Neural cell (in vitro differentiated cells): ENCODE measurements at regions not wholly inside any gene's neighbourhood (a gene's known extent, or its start where the extent isn't known, plus 50 kb on each side); places are given as distances from the start of the nearest gene placed in this dataset.

ENCODE experiments used
- H2AFZ ChIP-seq: fragments of 200-600, 300-800 bp; sonication (generic), shearing (Covaris generic); 2 replicates; pipeline ENCODE4 v1.6.0; 2014; ENCODE audit warnings: low read depth, mild to moderate bottlenecking, antibody characterized with exemption, low read length, moderate library complexity
- H3F3A ChIP-seq: fragments of 200-600 bp; shearing (Covaris generic); 2 replicates; pipeline ENCODE4 v1.6.1; 2016; ENCODE audit warnings: mild to moderate bottlenecking, moderate library complexity, mixed read lengths, antibody characterized with exemption, low read length; ENCODE audit not compliant: insufficient read depth, poor library complexity, severe bottlenecking
- H3K27ac ChIP-seq: fragments of 200-600, 300-800 bp; sonication (generic), shearing (Covaris generic); 2 replicates; pipeline ENCODE4 v1.5.1; 2014; ENCODE audit warnings: mild to moderate bottlenecking, low read length, moderate library complexity
- H3K27me3 ChIP-seq: fragments of 300-800, 200-600 bp; sonication (generic), shearing (Covaris generic); 2 replicates; pipeline ENCODE4 v1.6.0; 2014; ENCODE audit warnings: mild to moderate bottlenecking, low read depth, low read length, moderate library complexity; ENCODE audit not compliant: insufficient read depth
- H3K36me3 ChIP-seq: fragments of 300-800, 200-600 bp; sonication (generic), shearing (Covaris generic); 2 replicates; pipeline ENCODE4 v1.5.1; 2014; ENCODE audit warnings: mild to moderate bottlenecking, antibody characterized with exemption, low read length, moderate library complexity; ENCODE audit not compliant: insufficient read depth
- H3K4me2 ChIP-seq: fragments of 300-800, 200-600 bp; sonication (generic), shearing (Covaris generic); 2 replicates; pipeline ENCODE4 v1.6.0; 2014; ENCODE audit warnings: mild to moderate bottlenecking, low read length
- H3K4me3 ChIP-seq: fragments of 300-800, 200-600 bp; sonication (generic), shearing (Covaris generic); 2 replicates; pipeline ENCODE4 v1.5.1; 2014; ENCODE audit warnings: mild to moderate bottlenecking, low read length, moderate library complexity
- H3K79me2 ChIP-seq: fragments of 200-600 bp; shearing (Covaris generic); replicated peaks from 2 replicates; pipeline ENCODE4 v1.6.0; 2014; ENCODE audit warnings: mild to moderate bottlenecking, low read length, moderate library complexity; ENCODE audit not compliant: insufficient read depth
- H3K9ac ChIP-seq: fragments of 300-800, 200-600 bp; sonication (generic), shearing (Covaris generic); 2 replicates; pipeline ENCODE4 v1.6.1; 2016; ENCODE audit warnings: mild to moderate bottlenecking, low read length, mixed read lengths
- H3K9me2 ChIP-seq: fragments of 200-600 bp; shearing (Covaris generic); 2 replicates; pipeline ENCODE4 v1.6.1; 2016; ENCODE audit warnings: mild to moderate bottlenecking, low read length, mixed read lengths; ENCODE audit not compliant: insufficient read depth
- H3K9me3 ChIP-seq: fragments of 200-600, 300-800 bp; sonication (generic), shearing (Covaris generic); 2 replicates; pipeline ENCODE4 v1.6.1; 2016; ENCODE audit warnings: mild to moderate bottlenecking, mixed run types, low read length, moderate library complexity, mixed read lengths
- H4K20me1 ChIP-seq: fragments of 200-600 bp; shearing (Covaris generic); 2 replicates; pipeline ENCODE4 v1.6.1; 2016; ENCODE audit warnings: mild to moderate bottlenecking, mixed run types; ENCODE audit not compliant: insufficient read depth
- CTCF ChIP-seq: fragments of 450-650 bp; IDR thresholded peaks from 2 replicates; pipeline ENCODE4 v1.5.1; 2014; ENCODE audit warnings: antibody characterized with exemption, mild to moderate bottlenecking, moderate library complexity; ENCODE audit not compliant: poor library complexity, severe bottlenecking
- EP300 ChIP-seq: fragments of 450-650 bp; conservative IDR thresholded peaks from 2 replicates; pipeline ENCODE4 v1.6.1; 2014; ENCODE audit warnings: antibody characterized with exemption, mild to moderate bottlenecking, moderate library complexity; ENCODE audit not compliant: poor library complexity, severe bottlenecking
- EZH2 ChIP-seq: fragments of 200-600, 300-800 bp; shearing (Covaris generic), sonication (generic); IDR thresholded peaks from 2 replicates; pipeline ENCODE4 v1.6.1; 2014; ENCODE audit warnings: antibody characterized with exemption, low read length, borderline replicate concordance, mild to moderate bottlenecking; ENCODE audit not compliant: insufficient read depth, poor library complexity, severe bottlenecking
- MXI1 ChIP-seq: fragments of 450-650 bp; conservative IDR thresholded peaks from 2 replicates; pipeline ENCODE4 v1.6.1; 2014; ENCODE audit warnings: antibody characterized with exemption, mild to moderate bottlenecking; ENCODE audit not compliant: poor library complexity, severe bottlenecking
- POLR2AphosphoS5 ChIP-seq: IDR thresholded peaks from 2 replicates; pipeline ENCODE4 v1.6.1; 2012
- RAD21 ChIP-seq: fragments of 450-650 bp; conservative IDR thresholded peaks from 2 replicates; pipeline ENCODE4 v1.6.1; 2014; ENCODE audit warnings: antibody characterized with exemption, mild to moderate bottlenecking, moderate library complexity
- REST ChIP-seq: IDR thresholded peaks from 2 replicates; pipeline ENCODE4 v1.6.1; 2012; ENCODE audit warnings: borderline replicate concordance
- SMC3 ChIP-seq: fragments of 450-650 bp; conservative IDR thresholded peaks from 2 replicates; pipeline ENCODE4 v1.6.1; 2014; ENCODE audit warnings: antibody characterized with exemption, mild to moderate bottlenecking, moderate library complexity; ENCODE audit not compliant: poor library complexity
- TAF1 ChIP-seq: IDR thresholded peaks from 2 replicates; pipeline ENCODE4 v1.6.1; 2012; ENCODE audit warnings: low read depth

- TF ChIP-seq MXI1 (no peak), RAD21 (no peak)
These were observed 1004.0 kb downstream of the ADGRL3 start (continued) for GRCh38 chr4:62204136-62204535.

GRCh38 chr4:62199291-62199810 is 999.2 kb downstream of the ADGRL3 start:
- no peaks in the 10 kb centered on the region for H3K9me2 ChIP-seq
- H2AFZ ChIP-seq = no peak overlapping the region
- no peaks in the 10 kb centered on the region for H3K79me2 ChIP-seq
- no peak overlapping the region for H3K27ac ChIP-seq
- H3K4me2 ChIP-seq = no peak overlapping the region
- H4K20me1 ChIP-seq = no peaks in the 10 kb centered on the region
- H3K4me3 ChIP-seq = no peak overlapping the region
- no peaks in the 10 kb centered on the region for H3F3A ChIP-seq
- no peaks in the 10 kb centered on the region for H3K9me3 ChIP-seq
- TF ChIP-seq EZH2 = no peak
- TF ChIP-seq MXI1 = no peak
- no peak for TF ChIP-seq TAF1
- no peak for TF ChIP-seq RAD21
- no peak for TF ChIP-seq EP300
- H3K9ac ChIP-seq = no peak overlapping the region
- H3K27me3 ChIP-seq = no peaks in the 10 kb centered on the region
- H3K36me3 ChIP-seq = no peaks in the 10 kb centered on the region

GRCh38 chr4:62196338-62196737 is 996.2 kb downstream of the ADGRL3 start:
- H3K27me3 ChIP-seq = no peaks in the 10 kb centered on the region

More at GRCh38 chr4:62196338-62196737, 996.2 kb downstream of the ADGRL3 start:
- Histone ChIP-seq H3K4me2 (no peak overlapping the region), H3K9me3 (no peaks in the 10 kb centered on the region), H3K9me2 (no peaks in the 10 kb centered on the region), H2AFZ (no peak overlapping the region), H4K20me1 (no peaks in the 10 kb centered on the region), H3K36me3 (no peaks in the 10 kb centered on the region), H3K4me3 (no peak overlapping the region), H3K79me2 (no peaks in the 10 kb centered on the region), H3F3A (no peaks in the 10 kb centered on the region), H3K27ac (no peak overlapping the region), H3K9ac (no peak overlapping the region)
- TF ChIP-seq EZH2 = no peak
- no peak for TF ChIP-seq RAD21
- TF ChIP-seq TAF1 = no peak
- no peak for TF ChIP-seq REST
- TF ChIP-seq EP300 = no peak
- TF ChIP-seq SMC3 = no peak
- TF ChIP-seq POLR2AphosphoS5 = no peak
- TF ChIP-seq MXI1 = no peak
- no peak for TF ChIP-seq CTCF
